ENCODE measurements at regions not wholly inside any gene's neighbourhood (a gene's known extent, or its start where the extent isn't known, plus 50 kb on each side); places are given as distances from the start of the nearest gene placed in this dataset.

DNA sequence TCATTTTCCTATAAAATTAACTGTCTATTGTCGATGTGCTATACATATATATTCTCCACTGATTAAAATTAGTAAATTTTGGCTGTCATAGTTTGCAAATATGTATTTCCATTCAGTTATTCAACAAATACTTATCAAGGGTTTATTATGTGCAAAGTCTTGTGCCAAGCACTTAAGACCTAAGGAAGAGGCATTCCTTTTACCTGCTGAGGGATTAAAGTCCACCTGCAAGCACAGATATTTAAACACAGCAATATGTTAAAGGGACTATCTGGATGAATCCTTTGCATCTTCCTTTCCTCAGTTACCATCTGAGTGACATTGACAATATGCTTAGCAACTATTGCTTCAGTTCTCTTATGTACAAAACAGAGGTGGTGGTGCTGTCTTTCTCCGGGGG lies 89.3 kb downstream of the LIG4 start:
- Mint-ChIP-seq H3K4me3 (no peak overlapping the region), H3K9me3 (no peaks in the 10 kb centered on the region), H3K27ac (no peak overlapping the region), H3K27me3 (ENCODE audit: low read depth) (no peaks in the 10 kb centered on the region), H3K4me1 (no peaks in the 10 kb centered on the region), H3K36me3 (no peaks in the 10 kb centered on the region)
- DNase-seq (ENCODE audit: low spot score) = no peak
- ChIA-PET POLR2A (no interaction called here), CTCF (no interaction called here)
- ATAC-seq = no peak
- TF ChIP-seq NR2C2 (CRISPR knock-in tag; IDR thresholded peaks at IDR 0.05) (no peak), NFYB (CRISPR knock-in tag; conservative IDR thresholded peaks at IDR 0.05; ENCODE audit: low read depth) (no peak), ZNF263 (CRISPR knock-in tag; IDR thresholded peaks at IDR 0.05; ENCODE audit: low read depth) (no peak), ATF1 (CRISPR knock-in tag; IDR thresholded peaks at IDR 0.05) (no peak), TP53 (CRISPR knock-in tag; IDR thresholded peaks at IDR 0.05) (no peak), HMGA2 (CRISPR knock-in tag; IDR thresholded peaks at IDR 0.05) (no peak), ZNF219 (CRISPR knock-in tag; IDR thresholded peaks at IDR 0.05; ENCODE audit: borderline replicate concordance) (no peak)
- TF ChIP-seq, protein P1, sequence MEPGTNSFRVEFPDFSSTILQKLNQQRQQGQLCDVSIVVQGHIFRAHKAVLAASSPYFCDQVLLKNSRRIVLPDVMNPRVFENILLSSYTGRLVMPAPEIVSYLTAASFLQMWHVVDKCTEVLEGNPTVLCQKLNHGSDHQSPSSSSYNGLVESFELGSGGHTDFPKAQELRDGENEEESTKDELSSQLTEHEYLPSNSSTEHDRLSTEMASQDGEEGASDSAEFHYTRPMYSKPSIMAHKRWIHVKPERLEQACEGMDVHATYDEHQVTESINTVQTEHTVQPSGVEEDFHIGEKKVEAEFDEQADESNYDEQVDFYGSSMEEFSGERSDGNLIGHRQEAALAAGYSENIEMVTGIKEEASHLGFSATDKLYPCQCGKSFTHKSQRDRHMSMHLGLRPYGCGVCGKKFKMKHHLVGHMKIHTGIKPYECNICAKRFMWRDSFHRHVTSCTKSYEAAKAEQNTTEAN (CRISPR knock-in tag; IDR thresholded peaks at IDR 0.05) = no peak
- TF ChIP-seq, protein P2, sequence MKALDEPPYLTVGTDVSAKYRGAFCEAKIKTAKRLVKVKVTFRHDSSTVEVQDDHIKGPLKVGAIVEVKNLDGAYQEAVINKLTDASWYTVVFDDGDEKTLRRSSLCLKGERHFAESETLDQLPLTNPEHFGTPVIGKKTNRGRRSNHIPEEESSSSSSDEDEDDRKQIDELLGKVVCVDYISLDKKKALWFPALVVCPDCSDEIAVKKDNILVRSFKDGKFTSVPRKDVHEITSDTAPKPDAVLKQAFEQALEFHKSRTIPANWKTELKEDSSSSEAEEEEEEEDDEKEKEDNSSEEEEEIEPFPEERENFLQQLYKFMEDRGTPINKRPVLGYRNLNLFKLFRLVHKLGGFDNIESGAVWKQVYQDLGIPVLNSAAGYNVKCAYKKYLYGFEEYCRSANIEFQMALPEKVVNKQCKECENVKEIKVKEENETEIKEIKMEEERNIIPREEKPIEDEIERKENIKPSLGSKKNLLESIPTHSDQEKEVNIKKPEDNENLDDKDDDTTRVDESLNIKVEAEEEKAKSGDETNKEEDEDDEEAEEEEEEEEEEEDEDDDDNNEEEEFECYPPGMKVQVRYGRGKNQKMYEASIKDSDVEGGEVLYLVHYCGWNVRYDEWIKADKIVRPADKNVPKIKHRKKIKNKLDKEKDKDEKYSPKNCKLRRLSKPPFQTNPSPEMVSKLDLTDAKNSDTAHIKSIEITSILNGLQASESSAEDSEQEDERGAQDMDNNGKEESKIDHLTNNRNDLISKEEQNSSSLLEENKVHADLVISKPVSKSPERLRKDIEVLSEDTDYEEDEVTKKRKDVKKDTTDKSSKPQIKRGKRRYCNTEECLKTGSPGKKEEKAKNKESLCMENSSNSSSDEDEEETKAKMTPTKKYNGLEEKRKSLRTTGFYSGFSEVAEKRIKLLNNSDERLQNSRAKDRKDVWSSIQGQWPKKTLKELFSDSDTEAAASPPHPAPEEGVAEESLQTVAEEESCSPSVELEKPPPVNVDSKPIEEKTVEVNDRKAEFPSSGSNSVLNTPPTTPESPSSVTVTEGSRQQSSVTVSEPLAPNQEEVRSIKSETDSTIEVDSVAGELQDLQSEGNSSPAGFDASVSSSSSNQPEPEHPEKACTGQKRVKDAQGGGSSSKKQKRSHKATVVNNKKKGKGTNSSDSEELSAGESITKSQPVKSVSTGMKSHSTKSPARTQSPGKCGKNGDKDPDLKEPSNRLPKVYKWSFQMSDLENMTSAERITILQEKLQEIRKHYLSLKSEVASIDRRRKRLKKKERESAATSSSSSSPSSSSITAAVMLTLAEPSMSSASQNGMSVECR (CRISPR knock-in tag; IDR thresholded peaks at IDR 0.05; ENCODE audit: borderline replicate concordance) = no peak

DNA sequence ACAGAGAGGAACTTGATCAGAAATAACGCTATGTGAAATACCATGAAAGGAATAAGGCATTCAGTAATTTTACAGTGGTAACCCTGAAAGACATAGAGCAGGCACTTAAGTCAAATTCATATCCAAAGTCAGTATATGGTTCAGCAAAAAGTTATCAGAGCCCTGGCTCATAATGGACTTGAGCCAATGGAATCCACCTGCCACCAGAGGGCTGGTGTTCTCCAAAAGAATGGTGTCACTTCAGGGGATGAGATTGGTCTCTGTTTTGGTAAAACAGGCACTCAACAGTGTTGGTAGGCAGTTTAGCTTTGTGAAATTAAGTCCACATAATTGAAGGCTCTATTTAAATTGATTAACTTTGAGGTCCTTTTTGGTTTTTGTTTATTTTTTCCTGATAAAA lies 93.9 kb downstream of the LIG4 start:
- no peaks in the 10 kb centered on the region for H3K36me3 Mint-ChIP-seq
- peak; percentile 64 for ATAC-seq
- H3K27me3 Mint-ChIP-seq (ENCODE audit: low read depth) = no peaks in the 10 kb centered on the region
- no peak for TF ChIP-seq ZNF671 (CRISPR knock-in tag; IDR thresholded peaks at IDR 0.05)
- TF ChIP-seq, protein P2 (CRISPR knock-in tag; IDR thresholded peaks at IDR 0.05; ENCODE audit: borderline replicate concordance) = no peak
- no peak for TF ChIP-seq HMGA2 (CRISPR knock-in tag; IDR thresholded peaks at IDR 0.05)
- no peak for TF ChIP-seq OVOL2 (CRISPR knock-in tag; IDR thresholded peaks at IDR 0.05; ENCODE audit: borderline replicate concordance)
- TF ChIP-seq IRF2 (CRISPR knock-in tag; IDR thresholded peaks at IDR 0.05; ENCODE audit: borderline replicate concordance, low read depth) = no peak
- no peak for TF ChIP-seq MYBL2 (CRISPR knock-in tag; IDR thresholded peaks at IDR 0.05)
- TF ChIP-seq SOX15 (CRISPR knock-in tag; IDR thresholded peaks at IDR 0.05) = no peak
- TF ChIP-seq, protein P3, sequence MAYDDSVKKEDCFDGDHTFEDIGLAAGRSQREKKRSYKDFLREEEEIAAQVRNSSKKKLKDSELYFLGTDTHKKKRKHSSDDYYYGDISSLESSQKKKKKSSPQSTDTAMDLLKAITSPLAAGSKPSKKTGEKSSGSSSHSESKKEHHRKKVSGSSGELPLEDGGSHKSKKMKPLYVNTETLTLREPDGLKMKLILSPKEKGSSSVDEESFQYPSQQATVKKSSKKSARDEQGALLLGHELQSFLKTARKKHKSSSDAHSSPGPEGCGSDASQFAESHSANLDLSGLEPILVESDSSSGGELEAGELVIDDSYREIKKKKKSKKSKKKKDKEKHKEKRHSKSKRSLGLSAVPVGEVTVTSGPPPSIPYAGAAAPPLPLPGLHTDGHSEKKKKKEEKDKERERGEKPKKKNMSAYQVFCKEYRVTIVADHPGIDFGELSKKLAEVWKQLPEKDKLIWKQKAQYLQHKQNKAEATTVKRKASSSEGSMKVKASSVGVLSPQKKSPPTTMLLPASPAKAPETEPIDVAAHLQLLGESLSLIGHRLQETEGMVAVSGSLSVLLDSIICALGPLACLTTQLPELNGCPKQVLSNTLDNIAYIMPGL (CRISPR knock-in tag; IDR thresholded peaks at IDR 0.05) = no peak
- TF ChIP-seq KAT7 (CRISPR knock-in tag; IDR thresholded peaks at IDR 0.05; ENCODE audit: borderline replicate concordance) = no peak
- TF ChIP-seq, protein P4, sequence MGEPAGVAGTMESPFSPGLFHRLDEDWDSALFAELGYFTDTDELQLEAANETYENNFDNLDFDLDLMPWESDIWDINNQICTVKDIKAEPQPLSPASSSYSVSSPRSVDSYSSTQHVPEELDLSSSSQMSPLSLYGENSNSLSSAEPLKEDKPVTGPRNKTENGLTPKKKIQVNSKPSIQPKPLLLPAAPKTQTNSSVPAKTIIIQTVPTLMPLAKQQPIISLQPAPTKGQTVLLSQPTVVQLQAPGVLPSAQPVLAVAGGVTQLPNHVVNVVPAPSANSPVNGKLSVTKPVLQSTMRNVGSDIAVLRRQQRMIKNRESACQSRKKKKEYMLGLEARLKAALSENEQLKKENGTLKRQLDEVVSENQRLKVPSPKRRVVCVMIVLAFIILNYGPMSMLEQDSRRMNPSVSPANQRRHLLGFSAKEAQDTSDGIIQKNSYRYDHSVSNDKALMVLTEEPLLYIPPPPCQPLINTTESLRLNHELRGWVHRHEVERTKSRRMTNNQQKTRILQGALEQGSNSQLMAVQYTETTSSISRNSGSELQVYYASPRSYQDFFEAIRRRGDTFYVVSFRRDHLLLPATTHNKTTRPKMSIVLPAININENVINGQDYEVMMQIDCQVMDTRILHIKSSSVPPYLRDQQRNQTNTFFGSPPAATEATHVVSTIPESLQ (CRISPR knock-in tag; IDR thresholded peaks at IDR 0.05) = no peak
- TF ChIP-seq NR2C2 (CRISPR knock-in tag; IDR thresholded peaks at IDR 0.05) = no peak
- no peak for TF ChIP-seq FOXJ3 (CRISPR knock-in tag; IDR thresholded peaks at IDR 0.05; ENCODE audit: borderline replicate concordance)
- TF ChIP-seq TEAD4 (CRISPR knock-in tag; IDR thresholded peaks at IDR 0.05) = no peak
- ChIA-PET POLR2A (no interaction called here), CTCF (interaction anchor here (0.9 kb wide), 1 partner anchor 21 kb away, joined by 3 read pairs; no protein-coding TSS in a partner anchor)
- H3K4me3 Mint-ChIP-seq = no peak overlapping the region
- no peak overlapping the region for H3K27ac Mint-ChIP-seq
- no peak for DNase-seq (ENCODE audit: low spot score)
- peaks cover 17% of the 10 kb centered on the region for H3K4me1 Mint-ChIP-seq
- H3K9me3 Mint-ChIP-seq = peaks cover 10% of the 10 kb centered on the region
